ENCODE measurements at regions not wholly inside any gene's neighbourhood (a gene's known extent, or its start where the extent isn't known, plus 50 kb on each side); places are given as distances from the start of the nearest gene placed in this dataset.

DNA sequence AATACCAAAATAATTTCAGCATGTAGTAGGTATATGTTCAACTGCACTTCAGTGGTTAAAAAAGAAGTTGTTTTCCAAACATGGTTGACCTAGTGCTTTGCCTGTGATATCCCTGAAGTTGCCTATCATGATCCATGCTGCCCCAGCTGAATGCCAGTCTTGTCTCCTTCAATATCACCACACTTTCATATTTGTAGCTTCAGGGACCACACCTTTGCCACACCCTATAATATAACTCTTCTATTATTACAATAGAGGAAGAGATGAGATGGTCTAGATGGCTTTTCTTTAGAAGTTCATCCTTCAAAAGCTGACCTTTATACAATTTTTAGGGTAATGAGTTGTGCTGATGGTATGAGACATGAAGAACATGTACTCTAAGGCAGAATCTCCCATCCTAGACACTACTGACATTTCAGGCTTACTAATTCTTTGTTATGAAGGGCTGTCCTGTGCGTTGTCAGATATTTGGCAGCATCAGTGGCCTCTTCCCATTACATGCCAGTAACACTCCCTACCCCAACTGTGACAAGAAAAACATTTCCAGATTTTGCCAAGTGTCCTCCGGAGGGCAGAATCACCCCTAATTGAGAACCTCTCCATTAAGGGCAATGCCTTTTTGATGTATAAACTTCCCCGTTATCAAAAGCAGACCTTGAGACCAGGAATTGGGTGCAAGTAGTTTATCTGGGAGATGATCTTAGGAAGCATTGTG is 76.2 kb upstream of the PLCL2 start:
- H2AFZ ChIP-seq (ENCODE audit: insufficient read depth, low read depth, low read length, poor library complexity, severe bottlenecking), result no peak overlapping the region
- no peaks in the 10 kb centered on the region for H3K79me2 ChIP-seq (ENCODE audit: control insufficient read depth, insufficient read depth, low read length)
- Mint-ChIP-seq H3K9me3 (ENCODE audit: insufficient read depth) (no peaks in the 10 kb centered on the region), H3K4me3 (no peak overlapping the region), H3K27me3 (no peaks in the 10 kb centered on the region), H3K4me1 (no peaks in the 10 kb centered on the region), H3K27ac (no peak overlapping the region)
- POLR2A ChIA-PET, result no interaction called here
- intact Hi-C loops (cut with micrococcal nuclease), result no loop called here
- H4K20me1 ChIP-seq (ENCODE audit: control insufficient read depth, insufficient read depth, low read length, poor library complexity, severe bottlenecking), result no peaks in the 10 kb centered on the region
- 100% methylated on average over 1 of the region's 3 CpGs for whole genome bisulfite sequencing (ENCODE audit: insufficient coverage)
- H3K4me2 ChIP-seq (replicated peaks; ENCODE audit: low read depth, low read length, poor library complexity, severe bottlenecking), result no peak overlapping the region
- CTCF ChIA-PET, result interaction anchor here (0.6 to 1.4 kb wide), 4 partner anchors 20 to 426 kb away, joined by 3 to 4 read pairs (median 3); no protein-coding TSS in a partner anchor
- H3K4me1 ChIP-seq (ENCODE audit: control insufficient read depth in 2 of 2, insufficient read depth in 2 of 2, low read length in 2 of 2), result no peaks in the 10 kb centered on the region
- H3K27me3 ChIP-seq (replicated peaks in 1 of 4; ENCODE audit: control extremely low read depth in 1 of 4, control insufficient read depth in 3 of 4, insufficient read depth in 4 of 4, low read length in 3 of 4), result no peaks in the 10 kb centered on the region
- ATAC-seq (ENCODE audit: low read depth) (no peak), DNase-seq (no peak)
- no peak overlapping the region for H3K27ac ChIP-seq (ENCODE audit: low read length in 2 of 2)
- TF ChIP-seq EZH2 (IDR thresholded peaks at IDR 0.05; ENCODE audit: borderline replicate concordance, insufficient read depth, low read depth, low read length, poor library complexity, severe bottlenecking), result no peak
- TF ChIP-seq, protein P1, sequence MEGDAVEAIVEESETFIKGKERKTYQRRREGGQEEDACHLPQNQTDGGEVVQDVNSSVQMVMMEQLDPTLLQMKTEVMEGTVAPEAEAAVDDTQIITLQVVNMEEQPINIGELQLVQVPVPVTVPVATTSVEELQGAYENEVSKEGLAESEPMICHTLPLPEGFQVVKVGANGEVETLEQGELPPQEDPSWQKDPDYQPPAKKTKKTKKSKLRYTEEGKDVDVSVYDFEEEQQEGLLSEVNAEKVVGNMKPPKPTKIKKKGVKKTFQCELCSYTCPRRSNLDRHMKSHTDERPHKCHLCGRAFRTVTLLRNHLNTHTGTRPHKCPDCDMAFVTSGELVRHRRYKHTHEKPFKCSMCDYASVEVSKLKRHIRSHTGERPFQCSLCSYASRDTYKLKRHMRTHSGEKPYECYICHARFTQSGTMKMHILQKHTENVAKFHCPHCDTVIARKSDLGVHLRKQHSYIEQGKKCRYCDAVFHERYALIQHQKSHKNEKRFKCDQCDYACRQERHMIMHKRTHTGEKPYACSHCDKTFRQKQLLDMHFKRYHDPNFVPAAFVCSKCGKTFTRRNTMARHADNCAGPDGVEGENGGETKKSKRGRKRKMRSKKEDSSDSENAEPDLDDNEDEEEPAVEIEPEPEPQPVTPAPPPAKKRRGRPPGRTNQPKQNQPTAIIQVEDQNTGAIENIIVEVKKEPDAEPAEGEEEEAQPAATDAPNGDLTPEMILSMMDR (IDR thresholded peaks at IDR 0.05), result no peak
- no peaks in the 10 kb centered on the region for H3K36me3 ChIP-seq (replicated peaks in 1 of 2; ENCODE audit: control extremely low read depth in 1 of 2, control insufficient read depth in 1 of 2, extremely low read depth in 1 of 2, insufficient read depth in 2 of 2, low read length in 1 of 2)
- H3K4me3 ChIP-seq (ENCODE audit: control extremely low read depth in 1 of 5, extremely low read depth in 1 of 5, insufficient read depth in 1 of 5, low read depth in 2 of 5, low read length in 4 of 5), result no peak overlapping the region
- H3K9me3 ChIP-seq (ENCODE audit: control extremely low read depth in 1 of 3, control insufficient read depth in 2 of 3, insufficient read depth in 1 of 3, low read length in 2 of 3), result no peaks in the 10 kb centered on the region
- no peak overlapping the region for H3K9ac ChIP-seq (ENCODE audit: low read length)

DNA sequence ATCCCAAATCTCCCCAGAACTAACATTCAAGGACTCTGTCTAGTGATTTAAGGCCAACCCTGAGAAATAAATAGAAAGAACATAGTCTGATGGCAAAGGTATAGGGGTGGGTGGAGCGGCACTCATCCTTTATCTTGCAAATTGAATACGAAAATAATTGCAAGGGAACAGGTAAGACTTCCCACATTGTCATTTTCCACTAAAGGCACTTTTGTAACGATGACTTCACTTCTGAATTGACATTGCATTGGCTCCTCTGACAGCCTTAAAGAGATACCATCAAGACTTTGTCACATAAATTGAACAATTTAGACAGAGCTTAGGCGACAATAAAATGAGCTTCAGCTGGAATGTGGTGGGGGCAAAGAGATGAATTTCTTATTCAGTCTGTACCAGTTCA is 75.3 kb upstream of the PLCL2 start:
- TF ChIP-seq, protein P1 (IDR thresholded peaks at IDR 0.05), result no peak
- no peak for TF ChIP-seq EZH2 (IDR thresholded peaks at IDR 0.05; ENCODE audit: borderline replicate concordance, insufficient read depth, low read depth, low read length, poor library complexity, severe bottlenecking)
- Histone ChIP-seq H3K9ac (ENCODE audit: low read length) (no peak overlapping the region), H2AFZ (ENCODE audit: insufficient read depth, low read depth, low read length, poor library complexity, severe bottlenecking) (no peak overlapping the region), H3K4me3 (ENCODE audit: control extremely low read depth in 1 of 5, extremely low read depth in 1 of 5, insufficient read depth in 1 of 5, low read depth in 2 of 5, low read length in 4 of 5) (no peak overlapping the region), H3K36me3 (replicated peaks in 1 of 2; ENCODE audit: control extremely low read depth in 1 of 2, control insufficient read depth in 1 of 2, extremely low read depth in 1 of 2, insufficient read depth in 2 of 2, low read length in 1 of 2) (no peaks in the 10 kb centered on the region), H3K4me1 (ENCODE audit: control insufficient read depth in 2 of 2, insufficient read depth in 2 of 2, low read length in 2 of 2) (no peaks in the 10 kb centered on the region), H3K27me3 (replicated peaks in 1 of 4; ENCODE audit: control extremely low read depth in 1 of 4, control insufficient read depth in 3 of 4, insufficient read depth in 4 of 4, low read length in 3 of 4) (no peaks in the 10 kb centered on the region), H3K79me2 (ENCODE audit: control insufficient read depth, insufficient read depth, low read length) (no peaks in the 10 kb centered on the region), H4K20me1 (ENCODE audit: control insufficient read depth, insufficient read depth, low read length, poor library complexity, severe bottlenecking) (no peaks in the 10 kb centered on the region), H3K27ac (ENCODE audit: low read length in 2 of 2) (no peak overlapping the region), H3K4me2 (replicated peaks; ENCODE audit: low read depth, low read length, poor library complexity, severe bottlenecking) (no peak overlapping the region), H3K9me3 (ENCODE audit: control extremely low read depth in 1 of 3, control insufficient read depth in 2 of 3, insufficient read depth in 1 of 3, low read length in 2 of 3) (no peaks in the 10 kb centered on the region)
- Mint-ChIP-seq H3K9me3 (ENCODE audit: insufficient read depth) (no peaks in the 10 kb centered on the region), H3K4me1 (no peaks in the 10 kb centered on the region), H3K27ac (no peak overlapping the region), H3K4me3 (no peak overlapping the region), H3K27me3 (no peaks in the 10 kb centered on the region)
- POLR2A ChIA-PET, result no interaction called here
- no peak for ATAC-seq (ENCODE audit: low read depth)
- CTCF ChIA-PET, result interaction anchor here (0.6 to 1.5 kb wide), 4 partner anchors 19 to 216 kb away, joined by 3 to 5 read pairs (median 4); no protein-coding TSS in a partner anchor
- intact Hi-C loops (cut with micrococcal nuclease), result no loop called here
- no peak for DNase-seq
- WGBS (ENCODE audit: insufficient coverage), result 58% methylated on average over 2 of the region's 4 CpGs
